ENCODE measurements at regions not wholly inside any gene's neighbourhood (a gene's known extent, or its start where the extent isn't known, plus 50 kb on each side); places are given as distances from the start of the nearest gene placed in this dataset.

DNA sequence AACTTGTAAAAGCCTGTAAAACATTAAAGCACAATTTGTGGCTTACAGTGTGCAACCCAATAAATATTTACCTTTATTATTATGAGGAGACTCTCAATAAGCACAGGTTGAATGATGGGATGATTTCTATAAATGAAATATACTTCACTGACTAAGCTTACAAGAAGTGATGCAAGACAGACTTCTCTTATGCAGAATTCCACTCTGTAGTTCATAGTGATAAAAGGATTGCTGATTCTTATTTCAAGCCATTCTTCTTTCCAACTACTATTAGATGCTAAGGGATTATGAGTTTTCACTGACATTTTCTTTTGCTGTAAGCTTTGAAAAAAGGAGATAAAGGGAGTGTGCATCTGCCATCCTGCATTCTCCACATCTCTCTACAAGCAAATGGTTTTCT, 149.0 kb upstream of the ARG1 start:
- TF ChIP-seq, protein P1, sequence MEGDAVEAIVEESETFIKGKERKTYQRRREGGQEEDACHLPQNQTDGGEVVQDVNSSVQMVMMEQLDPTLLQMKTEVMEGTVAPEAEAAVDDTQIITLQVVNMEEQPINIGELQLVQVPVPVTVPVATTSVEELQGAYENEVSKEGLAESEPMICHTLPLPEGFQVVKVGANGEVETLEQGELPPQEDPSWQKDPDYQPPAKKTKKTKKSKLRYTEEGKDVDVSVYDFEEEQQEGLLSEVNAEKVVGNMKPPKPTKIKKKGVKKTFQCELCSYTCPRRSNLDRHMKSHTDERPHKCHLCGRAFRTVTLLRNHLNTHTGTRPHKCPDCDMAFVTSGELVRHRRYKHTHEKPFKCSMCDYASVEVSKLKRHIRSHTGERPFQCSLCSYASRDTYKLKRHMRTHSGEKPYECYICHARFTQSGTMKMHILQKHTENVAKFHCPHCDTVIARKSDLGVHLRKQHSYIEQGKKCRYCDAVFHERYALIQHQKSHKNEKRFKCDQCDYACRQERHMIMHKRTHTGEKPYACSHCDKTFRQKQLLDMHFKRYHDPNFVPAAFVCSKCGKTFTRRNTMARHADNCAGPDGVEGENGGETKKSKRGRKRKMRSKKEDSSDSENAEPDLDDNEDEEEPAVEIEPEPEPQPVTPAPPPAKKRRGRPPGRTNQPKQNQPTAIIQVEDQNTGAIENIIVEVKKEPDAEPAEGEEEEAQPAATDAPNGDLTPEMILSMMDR (conservative IDR thresholded peaks at IDR 0.05; ENCODE audit: low read length): no peak
- TF ChIP-seq EZH2phosphoT487 (IDR thresholded peaks at IDR 0.05; ENCODE audit: borderline replicate concordance): no peak

Measured in Loucy (cell line).